DND-41 (cell line): ENCODE measurements at regions not wholly inside any gene's neighbourhood (a gene's known extent, or its start where the extent isn't known, plus 50 kb on each side); places are given as distances from the start of the nearest gene placed in this dataset.

Source experiments
- ATAC-seq: fragments of 200-7000 bp; cut with Tn5 transposase; 3 replicates; pipeline ENCODE4 v1.9.1; 2021; ENCODE audit warnings: low read depth; ENCODE audit not compliant: insufficient read depth
- DNase-seq: peaks from one replicate; pipeline ENCODE4 v3.0.0-alpha.2; 2020
- H2AFZ ChIP-seq: 2 replicates; pipeline ENCODE4 v1.6.0; 2012; ENCODE audit warnings: low read depth, low read length
- H3K27ac ChIP-seq: 2 replicates; pipeline ENCODE4 v1.5.1; 2012; ENCODE audit warnings: low read length, inconsistent platforms
- H3K27me3 ChIP-seq: fragments of 200-600 bp; sonication (generic); 2 replicates; pipeline ENCODE4 v1.6.0; 2012; ENCODE audit warnings: low read length, mild to moderate bottlenecking, inconsistent platforms; ENCODE audit not compliant: insufficient read depth, poor library complexity
- H3K36me3 ChIP-seq: 2 replicates; pipeline ENCODE4 v1.5.1; 2012; ENCODE audit warnings: low read length, inconsistent platforms; ENCODE audit not compliant: insufficient read depth
- H3K4me1 ChIP-seq: 2 replicates; pipeline ENCODE4 v1.5.1; 2012; ENCODE audit warnings: mild to moderate bottlenecking, low read length; ENCODE audit not compliant: insufficient read depth
- H3K4me2 ChIP-seq: 2 replicates; pipeline ENCODE4 v1.6.0; 2012; ENCODE audit warnings: mild to moderate bottlenecking, moderate library complexity, low read length, inconsistent platforms; ENCODE audit not compliant: insufficient read depth
- H3K4me3 ChIP-seq, 2 experiments: fragments of 200-600 bp in 1 of 2; shearing (Covaris generic) in 1 of 2; 2 replicates each; pipeline ENCODE4 v1.5.1; 2012 to 2016; ENCODE audit warnings: inconsistent platforms in 2 of 2, low read length in 2 of 2, mild to moderate bottlenecking in 2 of 2, low read depth in 1 of 2, moderate library complexity in 1 of 2
- H3K79me2 ChIP-seq: 2 replicates; pipeline ENCODE4 v1.6.0; 2012; ENCODE audit warnings: low read length, inconsistent platforms; ENCODE audit not compliant: insufficient read depth
- H3K9ac ChIP-seq: 2 replicates; pipeline ENCODE4 v1.6.0; 2012; ENCODE audit warnings: low read depth, mild to moderate bottlenecking, inconsistent platforms, low read length, moderate library complexity
- H3K9me3 ChIP-seq: 2 replicates; pipeline ENCODE4 v1.5.1; 2012; ENCODE audit warnings: low read length, moderate library complexity, mild to moderate bottlenecking, inconsistent platforms; ENCODE audit not compliant: insufficient read depth, severe bottlenecking
- H4K20me1 ChIP-seq: 2 replicates; pipeline ENCODE4 v1.6.0; 2012; ENCODE audit warnings: low read length; ENCODE audit not compliant: insufficient read depth
- EZH2 ChIP-seq: IDR thresholded peaks from 3 replicates; pipeline ENCODE4 v1.6.1; 2012; ENCODE audit warnings: borderline replicate concordance, low read depth, mild to moderate bottlenecking, moderate library complexity, low read length, inconsistent platforms; ENCODE audit not compliant: severe bottlenecking
- TF ChIP-seq, protein P1 (sequence below): IDR thresholded peaks from 2 replicates; pipeline ENCODE4 v1.5.1; 2012; ENCODE audit warnings: borderline replicate concordance, low read length, moderate library complexity, mild to moderate bottlenecking; ENCODE audit not compliant: poor library complexity, severe bottlenecking; ENCODE audit errors: extremely low read depth

DNA sequence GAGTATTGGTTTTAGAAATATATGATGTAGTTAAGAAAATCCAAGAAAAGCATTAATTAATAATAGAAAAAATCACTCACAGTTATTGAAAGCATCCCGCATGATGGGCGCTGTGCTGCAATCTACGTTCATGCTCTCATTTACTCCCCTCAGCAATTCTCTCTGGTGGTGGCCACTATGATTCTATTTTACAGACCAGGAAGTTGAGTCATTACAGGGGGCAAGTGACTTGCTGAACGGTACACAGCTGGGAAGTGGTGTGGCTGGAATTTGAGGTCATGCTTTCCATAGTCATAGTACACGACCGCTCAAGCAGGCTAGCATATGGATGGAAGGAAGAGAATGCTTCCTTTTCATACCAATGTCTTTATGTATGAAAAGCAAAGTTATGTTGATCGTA, 117.4 kb downstream of the TES start:
- TF ChIP-seq EZH2: no peak
- H3K27me3 ChIP-seq: peaks cover 3% of the 10 kb centered on the region
- no peaks in the 10 kb centered on the region for H3K79me2 ChIP-seq
- no peak for DNase-seq
- H3K27ac ChIP-seq: no peak overlapping the region
- H3K36me3 ChIP-seq: no peaks in the 10 kb centered on the region
- no peak overlapping the region for H3K4me3 ChIP-seq
- no peak overlapping the region for H3K4me2 ChIP-seq
- H3K9ac ChIP-seq: no peak overlapping the region
- no peaks in the 10 kb centered on the region for H3K4me1 ChIP-seq
- H3K9me3 ChIP-seq: no peaks in the 10 kb centered on the region
- no peak overlapping the region for H2AFZ ChIP-seq
- H4K20me1 ChIP-seq: no peaks in the 10 kb centered on the region
- ATAC-seq: no peak

DNA sequence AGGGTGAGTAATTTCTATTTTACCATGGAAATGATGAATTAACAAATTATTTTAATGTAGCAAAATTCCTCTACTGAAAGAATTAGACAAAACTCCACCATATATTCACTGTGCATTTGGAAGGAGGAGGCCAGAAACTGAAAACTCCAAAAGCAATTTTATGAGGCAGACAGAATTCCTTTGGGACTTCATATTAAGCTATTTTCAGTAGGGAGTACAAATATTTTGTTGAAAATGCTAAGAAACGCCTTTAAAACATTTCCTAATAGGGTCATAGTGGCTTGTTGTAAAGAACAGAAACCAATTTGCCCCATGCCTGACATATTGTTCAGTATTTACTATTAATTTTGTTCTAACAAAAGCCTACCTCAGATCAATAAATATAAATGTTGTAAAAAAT, 117.8 kb downstream of the TES start:
- Histone ChIP-seq H3K27me3 (peaks cover 3% of the 10 kb centered on the region), H3K9ac (no peak overlapping the region), H3K9me3 (no peaks in the 10 kb centered on the region), H3K36me3 (no peaks in the 10 kb centered on the region), H4K20me1 (no peaks in the 10 kb centered on the region), H2AFZ (no peak overlapping the region), H3K4me1 (no peaks in the 10 kb centered on the region), H3K4me2 (no peak overlapping the region), H3K27ac (no peak overlapping the region), H3K79me2 (no peaks in the 10 kb centered on the region), H3K4me3 (no peak overlapping the region)
- TF ChIP-seq, protein P1, sequence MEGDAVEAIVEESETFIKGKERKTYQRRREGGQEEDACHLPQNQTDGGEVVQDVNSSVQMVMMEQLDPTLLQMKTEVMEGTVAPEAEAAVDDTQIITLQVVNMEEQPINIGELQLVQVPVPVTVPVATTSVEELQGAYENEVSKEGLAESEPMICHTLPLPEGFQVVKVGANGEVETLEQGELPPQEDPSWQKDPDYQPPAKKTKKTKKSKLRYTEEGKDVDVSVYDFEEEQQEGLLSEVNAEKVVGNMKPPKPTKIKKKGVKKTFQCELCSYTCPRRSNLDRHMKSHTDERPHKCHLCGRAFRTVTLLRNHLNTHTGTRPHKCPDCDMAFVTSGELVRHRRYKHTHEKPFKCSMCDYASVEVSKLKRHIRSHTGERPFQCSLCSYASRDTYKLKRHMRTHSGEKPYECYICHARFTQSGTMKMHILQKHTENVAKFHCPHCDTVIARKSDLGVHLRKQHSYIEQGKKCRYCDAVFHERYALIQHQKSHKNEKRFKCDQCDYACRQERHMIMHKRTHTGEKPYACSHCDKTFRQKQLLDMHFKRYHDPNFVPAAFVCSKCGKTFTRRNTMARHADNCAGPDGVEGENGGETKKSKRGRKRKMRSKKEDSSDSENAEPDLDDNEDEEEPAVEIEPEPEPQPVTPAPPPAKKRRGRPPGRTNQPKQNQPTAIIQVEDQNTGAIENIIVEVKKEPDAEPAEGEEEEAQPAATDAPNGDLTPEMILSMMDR: no peak
- TF ChIP-seq EZH2: no peak
- no peak for ATAC-seq
- DNase-seq: no peak

DNA sequence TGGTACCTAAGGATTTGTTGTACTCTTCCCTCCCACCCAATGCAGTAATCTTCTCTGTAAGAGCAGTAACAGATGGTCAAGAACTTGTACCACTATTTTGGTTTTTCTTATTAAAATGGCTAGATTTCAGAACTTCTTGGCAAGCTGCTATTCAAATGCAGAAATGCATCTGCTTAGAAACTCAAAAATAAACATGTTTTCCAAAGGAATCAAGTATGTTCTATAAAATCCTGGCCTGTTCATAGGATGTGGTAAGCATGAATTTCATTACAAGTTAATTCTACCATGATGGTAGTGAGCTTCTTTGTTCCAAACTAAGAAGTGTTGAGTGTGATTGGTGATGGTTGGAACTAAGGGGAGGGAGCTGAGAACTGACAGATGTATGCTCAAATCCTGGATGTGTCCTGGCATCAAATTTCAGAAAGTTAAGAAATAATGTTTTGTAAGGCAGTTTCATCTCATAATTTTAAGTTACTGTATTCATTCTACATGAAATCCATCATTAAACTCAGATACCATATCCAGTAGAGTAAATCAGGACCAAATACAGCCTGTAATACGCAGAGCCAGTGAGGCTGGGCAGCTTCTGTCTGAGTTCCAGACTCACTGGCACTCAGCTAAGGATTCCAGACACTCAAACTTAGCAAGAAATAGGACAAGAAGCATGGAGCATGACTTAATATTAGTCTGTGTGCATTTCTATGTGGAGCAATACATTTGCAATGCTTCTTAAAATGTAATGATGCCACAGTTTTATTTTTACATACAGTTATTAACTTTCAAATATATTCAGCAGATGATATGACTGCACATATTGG, 119.6 kb downstream of the TES start:
- Histone ChIP-seq H3K9me3 (no peaks in the 10 kb centered on the region), H3K79me2 (no peaks in the 10 kb centered on the region), H3K27me3 (no peaks in the 10 kb centered on the region), H3K9ac (no peak overlapping the region), H4K20me1 (no peaks in the 10 kb centered on the region), H3K4me3 (no peak overlapping the region), H3K27ac (no peak overlapping the region), H3K36me3 (no peaks in the 10 kb centered on the region), H3K4me2 (no peak overlapping the region), H2AFZ (no peak overlapping the region), H3K4me1 (no peaks in the 10 kb centered on the region)
- DNase-seq (no peak), ATAC-seq (no peak)
- TF ChIP-seq, protein P1: no peak
- TF ChIP-seq EZH2: no peak

DNA sequence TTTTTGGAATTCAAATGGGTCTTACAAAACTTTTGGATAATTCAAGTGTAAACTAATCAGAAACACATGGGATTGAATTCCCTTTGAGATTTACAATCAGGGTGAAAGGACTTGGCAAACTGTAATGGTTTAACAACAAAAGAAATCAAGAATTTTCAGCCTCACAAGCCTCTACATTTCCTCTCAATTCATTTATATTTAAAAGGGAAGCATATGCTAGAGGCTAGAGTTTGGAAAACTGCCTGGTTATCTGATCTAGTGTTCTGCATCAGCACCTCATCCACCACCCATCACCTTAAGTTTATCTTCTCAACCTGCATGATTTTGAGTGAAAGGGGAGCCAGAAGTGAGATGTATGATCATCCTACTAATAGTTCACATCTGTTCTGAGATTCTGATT, 120.7 kb downstream of the TES start:
- Histone ChIP-seq H3K27ac (no peak overlapping the region), H3K4me3 (no peak overlapping the region)

More for the DNA sequence above, 120.7 kb downstream of the TES start:
- Histone ChIP-seq H3K9me3 (no peaks in the 10 kb centered on the region), H3K27me3 (no peaks in the 10 kb centered on the region), H3K4me2 (no peak overlapping the region), H4K20me1 (no peaks in the 10 kb centered on the region), H3K4me1 (no peaks in the 10 kb centered on the region), H3K9ac (no peak overlapping the region), H3K79me2 (no peaks in the 10 kb centered on the region), H3K36me3 (no peaks in the 10 kb centered on the region), H2AFZ (no peak overlapping the region)
- TF ChIP-seq EZH2: no peak
- TF ChIP-seq, protein P1: no peak
- ATAC-seq (no peak), DNase-seq (no peak)
